NT2/D1 (cell line): ENCODE measurements at regions not wholly inside any gene's neighbourhood (a gene's known extent, or its start where the extent isn't known, plus 50 kb on each side); places are given as distances from the start of the nearest gene placed in this dataset.

Experiments used
- DNase-seq: peaks from one replicate; pipeline ENCODE4 v3.0.0-alpha.2; 2011; ENCODE audit warnings: low read depth, low spot score
- H3K27me3 ChIP-seq: 2 replicates; pipeline ENCODE4 v1.6.0; 2011; ENCODE audit warnings: mild to moderate bottlenecking; ENCODE audit not compliant: insufficient read length, insufficient read depth
- H3K36me3 ChIP-seq: 2 replicates; pipeline ENCODE4 v1.6.1; 2011; ENCODE audit warnings: mild to moderate bottlenecking, low read length, mixed read lengths; ENCODE audit not compliant: insufficient read depth, insufficient read length
- H3K4me1 ChIP-seq: 2 replicates; pipeline ENCODE4 v1.5.1; 2011; ENCODE audit not compliant: insufficient read depth, insufficient read length
- H3K4me3 ChIP-seq: 2 replicates; pipeline ENCODE4 v1.5.1; 2011; ENCODE audit warnings: low read depth; ENCODE audit not compliant: insufficient read length
- H3K9ac ChIP-seq: 2 replicates; pipeline ENCODE4 v1.6.0; 2011; ENCODE audit warnings: low read depth; ENCODE audit not compliant: insufficient read length
- H3K9me3 ChIP-seq: 2 replicates; pipeline ENCODE4 v1.5.1; 2011; ENCODE audit warnings: mild to moderate bottlenecking, low read length; ENCODE audit not compliant: insufficient read depth
- SUZ12 ChIP-seq: IDR thresholded peaks from 2 replicates; pipeline ENCODE4 v1.6.1; 2011; ENCODE audit not compliant: insufficient read length, insufficient read depth; ENCODE audit errors: extremely low read depth
- YY1 ChIP-seq: IDR thresholded peaks from 2 replicates; pipeline ENCODE4 v1.6.1; 2011; ENCODE audit not compliant: insufficient read length, insufficient read depth
- ZNF274 ChIP-seq: IDR thresholded peaks from 2 replicates; pipeline ENCODE4 v1.6.1; 2011; ENCODE audit warnings: mild to moderate bottlenecking, low read depth, low read length

DNA sequence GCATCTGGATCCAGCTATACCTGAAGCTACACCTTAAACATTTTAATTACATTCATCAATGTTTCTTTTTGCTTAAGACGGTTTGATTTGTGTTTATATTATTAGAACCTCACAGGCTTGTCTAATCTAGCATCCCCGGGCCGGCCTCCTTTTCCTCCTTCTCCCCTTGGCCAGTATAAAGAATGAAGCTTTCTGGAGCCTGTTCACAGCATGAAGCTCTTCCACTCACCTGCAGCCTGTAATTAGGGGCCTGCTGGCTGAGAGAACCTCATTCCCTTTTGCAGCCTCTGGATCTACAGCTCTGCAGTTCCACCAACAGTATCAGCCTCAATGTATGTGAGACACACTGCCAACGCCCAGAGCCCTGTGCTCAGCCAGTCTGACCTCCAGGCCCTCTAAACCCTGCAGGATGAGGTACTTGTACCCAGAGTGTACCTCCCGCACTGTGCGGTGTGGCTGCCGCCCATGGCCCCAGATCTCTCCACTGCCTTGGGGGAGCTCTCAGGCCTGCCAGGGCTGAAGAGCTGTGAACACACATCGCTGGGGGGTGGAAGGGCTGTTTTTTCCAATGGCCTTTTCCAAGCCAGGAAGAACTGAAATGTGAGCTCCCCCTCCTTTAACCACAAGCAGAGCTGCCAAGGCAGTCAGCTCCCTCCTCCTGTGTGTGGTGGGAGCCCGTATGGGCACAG, 114.7 kb upstream of the ALDH1A3 start:
- Histone ChIP-seq H3K9ac (no peak overlapping the region), H3K27me3 (no peaks in the 10 kb centered on the region), H3K4me1 (peaks cover 3% of the 10 kb centered on the region), H3K36me3 (no peaks in the 10 kb centered on the region), H3K4me3 (no peak overlapping the region), H3K9me3 (no peaks in the 10 kb centered on the region)
- no peak for TF ChIP-seq ZNF274
- TF ChIP-seq SUZ12: no peak
- TF ChIP-seq YY1: no peak
- no peak for DNase-seq

DNA sequence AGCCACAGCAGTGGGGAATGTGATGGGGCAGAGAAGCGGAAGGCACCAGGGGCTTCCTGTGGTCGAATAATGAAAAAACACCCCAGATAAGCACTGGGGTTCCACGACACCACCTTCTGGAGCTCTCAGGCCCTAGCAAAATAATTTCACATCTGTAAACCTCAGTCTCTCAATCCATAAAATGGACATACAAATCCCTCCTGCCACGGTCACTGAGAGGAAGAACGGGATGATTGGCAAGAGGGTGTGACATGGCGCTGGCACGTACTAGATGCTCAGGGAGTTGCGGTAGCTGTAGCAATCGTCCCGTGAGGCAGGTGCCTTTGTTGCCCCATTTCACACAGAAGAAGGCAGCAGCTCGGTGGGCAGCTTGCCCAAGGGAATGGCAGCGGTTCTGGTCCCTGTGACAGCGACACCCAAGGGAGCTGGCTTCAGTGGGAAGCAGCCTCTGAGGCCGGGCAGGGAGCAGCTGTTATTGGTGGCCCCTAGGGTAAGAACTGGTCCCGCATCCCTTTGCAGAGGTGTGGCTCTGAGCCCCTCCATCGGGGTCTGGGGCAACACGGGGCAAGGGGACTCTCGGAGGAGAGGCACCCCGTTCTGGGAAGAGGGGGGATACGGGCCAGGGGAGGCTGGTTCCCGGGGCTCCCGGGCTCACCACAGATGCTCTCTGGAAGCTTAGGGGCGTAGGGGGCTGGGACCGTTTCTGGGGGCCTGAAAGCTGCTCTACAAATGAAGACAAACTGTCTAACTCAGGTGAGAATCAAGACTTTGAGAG, 114.0 kb upstream of the ALDH1A3 start:
- TF ChIP-seq SUZ12: no peak
- TF ChIP-seq ZNF274: no peak
- TF ChIP-seq YY1: no peak
- Histone ChIP-seq H3K9ac (no peak overlapping the region), H3K36me3 (no peaks in the 10 kb centered on the region), H3K9me3 (no peaks in the 10 kb centered on the region), H3K27me3 (no peaks in the 10 kb centered on the region), H3K4me3 (no peak overlapping the region), H3K4me1 (peaks cover 3% of the 10 kb centered on the region)
- DNase-seq: no peak

DNA sequence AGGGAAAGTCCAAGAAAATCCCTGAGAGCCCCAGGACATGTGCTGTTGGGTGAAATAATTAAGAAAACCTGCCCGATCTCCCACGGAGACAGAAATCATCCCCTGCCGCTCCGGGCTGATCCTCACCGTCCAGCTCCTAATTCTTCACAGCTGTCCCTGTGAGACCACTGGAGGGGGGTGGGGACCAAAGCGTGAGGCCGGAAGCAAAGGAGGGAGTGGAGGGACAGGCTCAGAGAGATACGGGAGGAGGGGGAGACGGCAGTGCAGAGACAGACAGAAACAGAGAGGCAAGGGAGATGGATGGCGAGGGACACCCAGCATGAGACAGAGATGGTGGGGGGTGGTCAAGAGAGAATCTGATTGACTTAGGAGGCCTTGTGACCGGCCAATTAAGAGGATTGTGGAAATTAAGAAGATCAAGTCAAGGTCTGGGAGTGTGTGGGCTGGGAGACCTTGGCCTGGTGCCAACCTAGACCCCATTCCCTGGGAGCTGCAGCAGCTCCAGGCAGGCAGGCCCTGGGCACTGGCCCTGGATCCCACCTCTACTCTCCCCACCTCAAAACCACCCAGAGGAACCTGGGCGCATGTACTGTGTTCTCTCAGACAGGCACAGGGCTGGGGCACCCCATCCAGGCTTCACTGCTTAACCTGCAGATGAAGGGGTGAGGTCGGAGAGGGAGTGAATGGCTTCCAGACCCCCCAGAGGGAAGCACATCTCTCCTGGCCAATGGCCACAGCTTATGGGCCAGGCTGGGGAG, 113.2 kb upstream of the ALDH1A3 start:
- H3K9me3 ChIP-seq: no peaks in the 10 kb centered on the region
- TF ChIP-seq SUZ12 (no peak), YY1 (no peak), ZNF274 (no peak)
- H3K4me1 ChIP-seq: peaks cover 5% of the 10 kb centered on the region
- H3K9ac ChIP-seq: no peak overlapping the region
- H3K27me3 ChIP-seq: no peaks in the 10 kb centered on the region
- no peaks in the 10 kb centered on the region for H3K36me3 ChIP-seq
- H3K4me3 ChIP-seq: no peak overlapping the region
- DNase-seq: no peak

DNA sequence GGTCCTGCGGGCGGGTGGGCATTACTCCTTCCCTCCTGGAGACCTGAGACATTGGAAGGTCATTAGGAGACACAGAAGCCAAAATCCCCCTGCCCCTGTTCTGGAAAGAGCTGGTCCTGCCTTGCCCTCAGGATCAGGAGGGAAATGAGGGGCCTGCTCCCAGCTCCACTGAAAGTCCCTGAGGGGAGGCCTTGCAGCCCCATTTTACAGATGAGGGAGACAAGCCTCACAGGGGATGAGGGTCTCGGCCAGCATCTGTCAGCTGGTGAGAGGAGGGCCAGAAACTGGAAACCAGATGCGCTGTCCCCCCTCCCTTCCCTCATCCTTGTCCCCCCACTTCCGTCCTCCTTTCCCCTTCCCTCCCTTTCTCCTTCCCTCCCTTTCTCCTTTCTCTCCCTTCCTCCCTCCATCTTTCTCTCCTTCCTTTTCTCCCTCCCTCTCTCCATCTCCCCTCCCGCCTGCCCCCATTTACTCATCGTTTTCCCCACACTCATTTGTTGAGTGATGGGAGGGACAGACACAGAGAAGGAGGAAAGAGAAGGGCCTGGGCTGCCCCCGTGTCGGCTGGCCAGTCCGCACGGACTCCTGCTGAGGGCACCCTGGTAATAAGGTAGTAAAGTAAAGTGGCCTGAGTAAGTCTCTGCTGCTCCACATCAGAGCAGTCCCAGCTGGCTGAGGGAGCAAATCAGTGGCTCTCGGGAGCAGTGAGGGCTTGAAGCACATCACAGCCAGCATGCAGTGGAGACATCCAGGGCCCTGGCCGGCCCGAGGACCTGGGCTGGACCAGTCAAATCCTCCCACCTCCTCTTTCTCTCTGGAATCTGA, 112.4 kb upstream of the ALDH1A3 start:
- Histone ChIP-seq H3K9ac (no peak overlapping the region), H3K27me3 (no peaks in the 10 kb centered on the region), H3K4me3 (no peak overlapping the region), H3K4me1 (peaks cover 5% of the 10 kb centered on the region), H3K36me3 (no peaks in the 10 kb centered on the region), H3K9me3 (no peaks in the 10 kb centered on the region)
- DNase-seq: no peak
- TF ChIP-seq ZNF274 (no peak), SUZ12 (no peak), YY1 (no peak)

DNA sequence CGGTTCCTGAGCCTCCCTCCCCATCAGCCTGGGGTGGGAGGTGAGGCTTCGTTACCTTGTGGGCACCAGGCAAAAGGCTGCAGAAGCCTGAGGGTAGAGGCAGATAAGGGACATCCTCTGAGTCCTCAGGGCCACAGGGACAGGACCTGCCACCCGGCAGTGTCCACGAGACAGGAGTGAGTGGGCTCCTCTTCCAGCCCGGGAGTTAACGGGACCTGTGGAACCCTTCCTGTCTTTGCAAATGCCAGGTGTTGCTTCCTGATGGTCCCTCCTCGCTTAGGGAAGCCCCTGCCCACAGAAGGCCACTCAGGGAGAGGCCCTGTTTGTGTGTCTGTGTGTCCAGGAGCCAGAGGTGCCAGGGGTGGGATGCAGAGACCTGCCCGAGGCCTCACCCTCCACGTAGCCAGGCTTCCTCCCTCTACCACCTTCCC, 111.1 kb upstream of the ALDH1A3 start:
- no peak overlapping the region for H3K4me3 ChIP-seq
- H3K36me3 ChIP-seq: no peaks in the 10 kb centered on the region
- no peaks in the 10 kb centered on the region for H3K27me3 ChIP-seq
- peaks cover 10% of the 10 kb centered on the region for H3K4me1 ChIP-seq
- no peak for TF ChIP-seq ZNF274
- no peak for TF ChIP-seq YY1
- no peak for TF ChIP-seq SUZ12
- no peaks in the 10 kb centered on the region for H3K9me3 ChIP-seq
- DNase-seq: no peak
- no peak overlapping the region for H3K9ac ChIP-seq

DNA sequence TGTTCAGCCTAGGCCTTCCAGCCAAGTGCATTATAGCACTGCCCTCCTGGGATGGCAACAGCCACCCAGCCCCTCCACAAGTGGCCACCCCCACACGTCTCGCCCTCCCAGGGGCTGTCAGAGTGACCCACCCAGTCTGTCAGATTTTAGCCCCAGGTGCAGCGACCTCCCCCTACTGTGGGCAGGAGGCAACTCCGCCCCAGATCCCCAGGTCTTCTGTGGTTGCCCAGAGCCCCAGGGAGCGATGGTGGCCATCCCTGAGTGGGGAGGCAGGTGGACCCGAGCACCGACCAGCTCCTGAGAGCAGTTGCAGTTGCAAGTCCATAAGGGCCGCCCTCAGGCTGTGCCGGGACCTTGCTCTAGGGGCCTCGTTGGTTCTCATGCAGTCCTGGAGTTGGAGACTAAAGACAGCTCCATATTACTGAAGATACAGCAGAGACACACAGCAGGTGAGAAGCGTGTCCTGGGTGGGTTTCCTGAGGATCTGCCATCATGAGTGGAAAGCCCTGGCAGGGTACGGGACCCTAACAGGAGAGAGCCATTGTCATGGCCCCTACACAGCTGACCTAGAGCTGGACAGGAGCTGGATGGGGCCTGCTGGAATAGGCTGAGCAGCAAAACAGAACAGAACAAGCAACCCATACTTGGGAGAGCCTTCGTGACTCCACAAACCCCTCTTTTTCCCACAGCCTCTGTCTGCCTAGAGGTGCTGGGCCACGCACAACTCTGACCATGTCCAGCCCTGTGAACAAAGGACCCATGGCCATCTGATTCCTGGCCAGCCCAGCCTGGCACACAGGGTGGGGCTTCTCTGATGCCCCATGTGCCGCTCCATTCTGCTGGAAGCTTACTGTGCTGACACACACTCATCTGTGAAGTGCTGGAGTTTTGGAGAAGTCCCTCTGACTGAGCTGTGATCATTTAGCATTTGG, 110.3 kb upstream of the ALDH1A3 start:
- Histone ChIP-seq H3K4me3 (no peak overlapping the region), H3K36me3 (no peaks in the 10 kb centered on the region), H3K4me1 (peaks cover 6% of the 10 kb centered on the region), H3K9ac (no peak overlapping the region), H3K9me3 (no peaks in the 10 kb centered on the region), H3K27me3 (no peaks in the 10 kb centered on the region)
- DNase-seq: no peak
- TF ChIP-seq ZNF274: no peak
- TF ChIP-seq SUZ12: no peak
- no peak for TF ChIP-seq YY1
